ENCODE measurements at regions not wholly inside any gene's neighbourhood (a gene's known extent, or its start where the extent isn't known, plus 50 kb on each side); places are given as distances from the start of the nearest gene placed in this dataset.

DNA sequence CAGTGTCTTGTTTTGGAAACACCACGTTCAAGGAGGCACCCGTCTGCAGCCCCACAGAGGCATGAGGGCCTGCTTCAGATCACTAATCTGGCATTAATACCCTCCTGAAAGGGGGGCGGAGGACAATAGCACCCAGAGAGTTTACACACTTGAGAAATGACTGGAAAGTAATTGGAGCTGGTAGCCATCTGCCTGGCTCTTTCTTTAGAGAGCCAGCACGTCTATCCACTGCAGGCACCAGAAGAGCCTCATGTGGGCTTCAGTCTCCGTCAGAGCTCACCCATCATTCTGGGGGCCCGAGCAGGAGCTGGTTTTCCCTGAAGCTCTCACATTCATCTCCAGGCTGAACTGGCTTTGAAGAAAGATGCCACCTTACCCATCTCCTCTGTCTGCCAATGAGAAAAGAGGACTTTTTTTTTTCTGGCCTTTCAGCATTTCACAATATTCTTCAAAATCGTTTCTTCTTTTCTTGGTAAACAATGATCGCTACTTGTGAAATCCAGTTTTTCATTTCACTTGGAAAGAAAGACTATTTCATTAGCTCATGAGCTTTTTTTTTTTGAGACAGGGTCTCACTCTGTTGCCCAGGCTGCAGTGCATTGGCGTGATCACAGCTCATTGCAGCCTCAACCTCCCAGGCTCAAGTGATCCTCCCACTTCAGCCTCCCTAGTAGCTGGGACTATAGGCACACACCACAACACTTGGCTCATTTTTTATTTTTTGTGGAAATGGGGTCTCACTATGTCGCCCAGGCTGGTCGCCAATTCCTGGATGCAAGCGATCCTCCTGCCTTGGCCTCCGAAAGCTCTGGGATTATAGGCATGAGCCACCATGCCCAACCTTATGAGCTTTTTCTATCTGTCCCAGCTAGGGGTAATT is 124.7 kb upstream of the ZNF217 start:
- no peak overlapping the region for H3K4me3 Mint-ChIP-seq (ENCODE audit: unreplicated experiment)
- H3K4me1 Mint-ChIP-seq (ENCODE audit: unreplicated experiment): peaks cover 10% of the 10 kb centered on the region
- DNase-seq (ENCODE audit: low spot score): no peak
- H3K27me3 Mint-ChIP-seq (ENCODE audit: unreplicated experiment): peaks cover 4% of the 10 kb centered on the region
- no peaks in the 10 kb centered on the region for H3K36me3 Mint-ChIP-seq (ENCODE audit: low read depth, unreplicated experiment)
- TF ChIP-seq, protein P1, sequence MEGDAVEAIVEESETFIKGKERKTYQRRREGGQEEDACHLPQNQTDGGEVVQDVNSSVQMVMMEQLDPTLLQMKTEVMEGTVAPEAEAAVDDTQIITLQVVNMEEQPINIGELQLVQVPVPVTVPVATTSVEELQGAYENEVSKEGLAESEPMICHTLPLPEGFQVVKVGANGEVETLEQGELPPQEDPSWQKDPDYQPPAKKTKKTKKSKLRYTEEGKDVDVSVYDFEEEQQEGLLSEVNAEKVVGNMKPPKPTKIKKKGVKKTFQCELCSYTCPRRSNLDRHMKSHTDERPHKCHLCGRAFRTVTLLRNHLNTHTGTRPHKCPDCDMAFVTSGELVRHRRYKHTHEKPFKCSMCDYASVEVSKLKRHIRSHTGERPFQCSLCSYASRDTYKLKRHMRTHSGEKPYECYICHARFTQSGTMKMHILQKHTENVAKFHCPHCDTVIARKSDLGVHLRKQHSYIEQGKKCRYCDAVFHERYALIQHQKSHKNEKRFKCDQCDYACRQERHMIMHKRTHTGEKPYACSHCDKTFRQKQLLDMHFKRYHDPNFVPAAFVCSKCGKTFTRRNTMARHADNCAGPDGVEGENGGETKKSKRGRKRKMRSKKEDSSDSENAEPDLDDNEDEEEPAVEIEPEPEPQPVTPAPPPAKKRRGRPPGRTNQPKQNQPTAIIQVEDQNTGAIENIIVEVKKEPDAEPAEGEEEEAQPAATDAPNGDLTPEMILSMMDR (IDR thresholded peaks at IDR 0.05; ENCODE audit: unreplicated experiment): no peak
- no peak overlapping the region for H3K27ac Mint-ChIP-seq (ENCODE audit: unreplicated experiment)
- H3K9me3 Mint-ChIP-seq (ENCODE audit: unreplicated experiment): no peaks in the 10 kb centered on the region

DNA sequence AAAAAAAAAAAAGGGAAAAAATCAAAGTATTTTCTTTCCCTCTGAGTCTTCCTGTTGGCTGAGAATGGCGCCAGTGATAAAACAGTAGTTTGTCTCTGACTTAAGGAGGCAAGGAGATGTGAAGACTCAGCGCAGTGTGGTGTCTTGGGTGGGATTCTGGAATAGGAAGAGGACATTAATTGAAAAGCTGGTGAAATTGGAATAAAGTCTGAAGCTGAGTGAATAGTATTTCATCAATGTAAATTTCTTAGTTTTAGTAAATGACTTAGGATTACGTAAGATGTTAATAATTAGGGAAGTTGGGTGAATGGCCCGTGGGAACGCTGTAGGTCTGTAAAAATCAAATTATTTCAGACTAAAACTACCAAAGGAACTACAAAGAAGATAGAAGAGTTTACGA is 122.8 kb upstream of the ZNF217 start:
- Mint-ChIP-seq H3K27ac (ENCODE audit: unreplicated experiment) (no peak overlapping the region), H3K4me3 (ENCODE audit: unreplicated experiment) (no peak overlapping the region), H3K36me3 (ENCODE audit: low read depth, unreplicated experiment) (no peaks in the 10 kb centered on the region), H3K4me1 (ENCODE audit: unreplicated experiment) (peaks cover 10% of the 10 kb centered on the region), H3K27me3 (ENCODE audit: unreplicated experiment) (peaks cover 4% of the 10 kb centered on the region), H3K9me3 (ENCODE audit: unreplicated experiment) (no peaks in the 10 kb centered on the region)
- no peak for DNase-seq (ENCODE audit: low spot score)
- TF ChIP-seq, protein P1 (IDR thresholded peaks at IDR 0.05; ENCODE audit: unreplicated experiment): no peak

DNA sequence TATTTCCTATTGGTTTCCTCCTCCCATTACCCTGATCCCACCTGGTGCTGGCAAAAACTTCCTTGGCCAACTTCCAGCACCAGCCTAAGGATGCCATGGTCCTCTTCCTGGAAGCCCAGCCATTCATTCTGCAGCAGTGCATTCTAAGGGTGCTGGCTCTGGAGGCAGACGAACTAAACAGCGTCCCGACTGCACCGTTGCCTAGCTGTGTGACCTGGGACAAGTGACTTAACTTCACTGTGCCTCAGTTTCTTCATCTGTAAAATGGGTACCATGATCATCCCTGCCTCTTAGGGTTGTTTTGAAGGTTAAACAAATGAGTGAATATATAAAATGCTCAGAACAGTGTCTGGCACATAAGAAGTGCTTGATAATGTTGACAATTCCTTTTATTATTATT is 120.9 kb upstream of the ZNF217 start:
- no peaks in the 10 kb centered on the region for H3K36me3 Mint-ChIP-seq (ENCODE audit: low read depth, unreplicated experiment)
- H3K27me3 Mint-ChIP-seq (ENCODE audit: unreplicated experiment): peaks cover 4% of the 10 kb centered on the region
- peaks cover 10% of the 10 kb centered on the region for H3K4me1 Mint-ChIP-seq (ENCODE audit: unreplicated experiment)
- no peaks in the 10 kb centered on the region for H3K9me3 Mint-ChIP-seq (ENCODE audit: unreplicated experiment)
- no peak for DNase-seq (ENCODE audit: low spot score)
- TF ChIP-seq, protein P1 (IDR thresholded peaks at IDR 0.05; ENCODE audit: unreplicated experiment): no peak
- no peak overlapping the region for H3K4me3 Mint-ChIP-seq (ENCODE audit: unreplicated experiment)
- no peak overlapping the region for H3K27ac Mint-ChIP-seq (ENCODE audit: unreplicated experiment)

DNA sequence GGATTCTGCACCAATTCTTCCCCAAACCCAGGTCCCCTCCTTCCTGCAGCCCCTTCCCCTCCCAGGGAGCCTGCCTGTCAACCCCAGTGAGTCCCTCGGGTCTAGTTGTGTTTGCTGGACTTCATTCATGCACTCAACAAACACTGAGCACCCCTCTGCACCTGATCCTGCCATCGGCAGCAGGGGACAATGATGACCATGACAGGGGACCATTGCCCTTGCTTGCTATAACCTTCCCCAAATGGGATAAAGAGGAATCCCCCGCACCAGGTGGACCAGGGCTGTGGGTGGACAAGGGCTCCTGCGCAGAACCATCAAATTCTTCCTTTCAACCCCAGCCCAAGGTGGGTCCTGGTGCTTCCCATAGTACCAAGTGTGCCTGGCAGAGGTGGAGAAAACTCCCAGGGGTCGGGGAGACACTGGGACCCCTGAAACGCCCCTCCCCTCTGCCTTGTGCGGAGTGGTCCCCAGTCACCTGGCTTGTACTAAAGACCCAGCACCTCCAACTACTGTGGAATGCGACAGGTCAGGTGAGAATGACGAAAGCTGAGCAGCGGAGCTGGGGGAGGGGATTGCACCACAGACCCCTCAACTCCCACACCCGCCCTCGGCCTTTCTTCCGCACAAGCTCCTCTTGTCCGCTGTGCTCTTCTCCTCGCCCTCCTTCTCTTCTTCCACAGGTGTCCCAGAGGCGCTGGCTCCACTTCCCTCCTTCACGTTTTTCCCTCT is 119.9 kb upstream of the ZNF217 start:
- TF ChIP-seq, protein P1 (IDR thresholded peaks at IDR 0.05; ENCODE audit: unreplicated experiment): no peak
- no peak overlapping the region for H3K4me3 Mint-ChIP-seq (ENCODE audit: unreplicated experiment)
- peaks cover 10% of the 10 kb centered on the region for H3K4me1 Mint-ChIP-seq (ENCODE audit: unreplicated experiment)
- H3K27me3 Mint-ChIP-seq (ENCODE audit: unreplicated experiment): peaks cover 4% of the 10 kb centered on the region
- no peak for DNase-seq (ENCODE audit: low spot score)
- no peak overlapping the region for H3K27ac Mint-ChIP-seq (ENCODE audit: unreplicated experiment)
- no peaks in the 10 kb centered on the region for H3K9me3 Mint-ChIP-seq (ENCODE audit: unreplicated experiment)
- H3K36me3 Mint-ChIP-seq (ENCODE audit: low read depth, unreplicated experiment): no peaks in the 10 kb centered on the region
